HG03442 (cell line): ENCODE measurements at regions not wholly inside any gene's neighbourhood (a gene's known extent, or its start where the extent isn't known, plus 50 kb on each side); places are given as distances from the start of the nearest gene placed in this dataset.

Experiments
- ATAC-seq: cut with Tn5 transposase; IDR thresholded peaks from one replicate; pipeline ENCODE4 v1.9.1; 2021; ENCODE audit warnings: mild to moderate bottlenecking, moderate library complexity; ENCODE audit not compliant: unreplicated experiment

DNA sequence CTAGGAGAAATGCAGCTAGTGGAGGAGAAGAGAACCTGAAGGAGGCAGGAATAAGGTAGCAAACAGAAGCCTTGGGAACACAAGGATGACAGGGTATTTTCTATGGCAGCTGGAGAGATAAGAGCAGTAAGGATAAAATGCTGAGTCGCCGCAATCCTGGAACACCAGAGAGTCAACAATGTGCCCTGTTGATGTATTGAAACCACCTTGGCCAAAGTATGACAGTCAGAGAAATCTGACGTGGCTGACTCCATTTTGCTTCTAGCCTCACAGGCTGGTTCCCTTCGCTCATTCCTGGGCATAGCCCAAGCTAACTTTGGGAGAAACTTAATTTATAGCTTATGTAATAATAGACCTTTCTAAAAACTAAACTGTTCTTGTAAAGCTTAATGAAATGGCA lies 56.6 kb upstream of the C4orf54 start:
- no peak for ATAC-seq

DNA sequence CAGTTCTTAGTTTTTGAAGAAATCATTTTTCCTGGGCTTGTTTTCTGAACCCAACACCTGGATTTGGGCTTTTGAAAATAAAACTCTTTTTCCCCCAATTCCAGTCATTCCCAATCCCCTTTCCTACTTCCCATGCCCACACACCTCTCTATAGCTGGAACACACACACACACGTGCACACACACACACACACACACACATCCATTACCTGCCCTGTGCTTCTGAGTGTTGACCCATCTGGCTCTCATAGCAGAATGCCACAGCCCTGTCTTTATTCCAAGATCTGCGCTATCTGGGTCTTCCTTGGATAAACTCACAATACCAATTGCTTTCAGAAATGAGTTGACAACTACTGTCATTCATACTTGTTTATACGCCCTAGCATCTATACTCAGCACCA lies 54.9 kb upstream of the C4orf54 start:
- no peak for ATAC-seq

DNA sequence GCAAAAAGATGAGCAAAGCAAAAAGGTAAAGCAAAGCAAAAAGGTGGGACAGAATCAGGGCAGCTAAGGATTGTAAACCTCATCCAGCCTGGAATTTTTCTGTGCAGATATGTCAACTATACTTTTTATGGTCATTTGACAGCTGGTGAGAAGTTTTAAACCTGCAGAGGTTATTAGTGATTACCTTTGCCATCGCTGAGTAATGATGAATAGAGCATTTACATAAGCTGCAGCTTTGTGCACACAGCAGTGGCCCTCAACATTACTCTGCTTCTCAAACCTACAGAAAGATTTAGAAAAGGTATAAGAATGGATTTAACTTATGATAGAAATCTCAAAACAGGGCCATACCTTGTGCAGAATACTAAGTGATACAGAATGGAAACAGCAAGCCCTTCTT lies 54.5 kb upstream of the C4orf54 start:
- ATAC-seq = no peak

DNA sequence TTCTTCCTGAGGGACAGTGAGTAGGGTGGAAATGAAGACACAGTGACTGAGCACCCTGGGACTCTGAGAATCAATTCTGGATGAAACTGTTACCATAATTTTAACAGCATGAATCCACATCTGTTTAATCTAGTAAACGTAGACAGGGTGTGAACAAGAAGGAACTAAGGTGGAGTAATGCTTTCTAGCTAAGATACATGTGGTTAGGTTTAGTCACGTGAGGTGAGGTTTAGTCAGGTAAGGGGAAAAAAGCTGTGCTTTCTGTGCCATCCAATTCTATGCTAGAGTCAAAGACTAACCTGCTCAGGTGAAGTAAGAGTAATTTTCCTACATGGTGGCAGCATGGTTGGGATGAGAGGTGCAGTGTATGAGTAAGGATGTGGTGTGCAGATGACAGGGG lies 54.0 kb upstream of the C4orf54 start:
- no peak for ATAC-seq

DNA sequence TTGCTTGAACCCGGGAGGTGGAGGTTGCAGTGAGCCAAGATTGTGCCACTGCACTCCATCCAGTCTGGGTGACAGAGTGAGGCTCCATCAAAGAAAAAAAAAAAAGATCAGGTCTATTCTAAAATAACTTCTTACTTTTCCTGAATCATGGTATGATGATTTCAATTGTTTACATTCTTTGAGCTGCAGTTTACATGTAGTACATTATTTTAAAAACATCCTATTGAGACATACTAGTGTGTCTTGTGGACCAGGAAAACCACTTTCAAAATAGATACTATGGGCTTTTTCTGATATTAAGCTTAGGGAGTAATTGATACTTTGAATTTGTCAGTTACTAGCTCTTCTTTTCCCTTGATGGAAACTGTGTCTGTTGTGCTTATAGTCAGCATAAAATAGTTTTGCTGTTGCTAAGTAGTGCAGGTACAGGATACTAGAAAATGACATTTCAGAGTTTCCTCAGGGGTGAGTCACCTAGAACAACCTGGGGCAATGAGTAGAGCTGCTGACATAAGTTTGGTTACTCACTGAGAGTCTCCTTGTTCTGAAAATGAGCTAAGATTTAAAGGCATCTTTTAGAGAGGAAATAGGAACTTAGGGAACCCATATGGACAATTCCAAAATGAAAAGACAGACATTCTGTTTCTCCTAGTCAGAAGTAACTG lies 53.2 kb upstream of the C4orf54 start:
- no peak for ATAC-seq

DNA sequence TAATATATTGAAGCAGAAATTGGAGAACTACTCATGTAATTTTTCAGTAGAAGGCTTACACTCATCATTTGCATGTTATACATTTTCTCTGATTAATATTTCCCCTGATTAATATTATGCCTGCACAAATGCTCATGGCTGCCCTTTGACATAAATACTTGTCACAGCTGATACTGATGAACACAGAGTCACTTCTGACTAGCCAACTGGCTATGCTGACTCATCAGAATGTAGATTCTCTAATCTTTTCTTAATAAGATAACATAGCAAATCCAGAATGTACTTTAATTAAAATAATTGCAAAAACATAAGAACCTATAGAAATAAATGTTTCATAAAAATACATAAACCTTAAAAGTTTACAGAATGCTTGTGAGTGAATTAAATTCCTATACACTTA lies 52.4 kb upstream of the C4orf54 start:
- ATAC-seq = no peak

DNA sequence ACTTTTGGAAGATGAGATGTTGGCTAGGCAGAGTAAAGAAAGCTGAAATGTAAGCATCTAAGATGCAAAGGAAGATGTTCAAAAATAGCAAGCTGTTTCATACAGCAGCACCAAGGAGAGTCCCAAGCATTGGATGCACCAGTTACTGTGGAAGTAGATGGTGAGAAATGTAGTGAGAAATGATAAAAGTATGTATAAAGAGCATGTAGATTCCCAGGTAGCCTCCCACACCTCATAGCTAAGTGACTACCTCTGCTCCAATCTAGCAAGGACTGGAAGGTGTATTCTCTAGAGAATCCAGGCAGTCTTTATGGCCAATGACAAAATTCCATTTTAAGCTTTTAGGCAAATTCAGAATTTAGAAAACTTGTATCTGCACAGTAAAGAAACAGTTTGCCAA lies 50.9 kb upstream of the C4orf54 start:
- ATAC-seq = no peak
